NCI-H1048 (cell line): ENCODE measurements at regions not wholly inside any gene's neighbourhood (a gene's known extent, or its start where the extent isn't known, plus 50 kb on each side); places are given as distances from the start of the nearest gene placed in this dataset.

Experiments
- DNase-seq: peaks from one replicate; lab custom pipeline; 2025; lab: John Stamatoyannopoulos, UW

- DNase-seq: peak; percentile 88
Observed at GRCh38 chr2:207289295-207290018, 123.7 kb upstream of the KLF7 start.

- no peak for DNase-seq
Observed at GRCh38 chr2:207290833-207291624, 125.3 kb upstream of the KLF7 start.

- no peak for DNase-seq
Observed at GRCh38 chr2:207291625-207292252, 126.0 kb upstream of the KLF7 start.

- DNase-seq: no peak
Observed at GRCh38 chr2:207296265-207296948, 130.7 kb upstream of the KLF7 start.

GRCh38 chr2:207300817-207301216 lies 135.1 kb upstream of the KLF7 start:
- DNase-seq: no peak

GRCh38 chr2:207304761-207305160 lies 139.0 kb upstream of the KLF7 start:
- no peak for DNase-seq

- DNase-seq: no peak
Observed at GRCh38 chr2:207308519-207309224, 142.9 kb upstream of the KLF7 start.

- DNase-seq: no peak
Observed at GRCh38 chr2:207311316-207312005, 145.7 kb upstream of the KLF7 start.

GRCh38 chr2:207312006-207312356 lies 146.2 kb upstream of the KLF7 start:
- no peak for DNase-seq

GRCh38 chr2:207313947-207314346 lies 148.2 kb upstream of the KLF7 start:
- no peak for DNase-seq

- DNase-seq: no peak
Observed at GRCh38 chr2:207315131-207315530, 149.4 kb upstream of the KLF7 start.

- no peak for DNase-seq
Observed at GRCh38 chr2:207316484-207316883, 150.7 kb upstream of the KLF7 start.

- no peak for DNase-seq
Observed at GRCh38 chr2:207316906-207317305, 151.2 kb upstream of the KLF7 start.

GRCh38 chr2:207317378-207317984 lies 151.7 kb upstream of the KLF7 start:
- no peak for DNase-seq

GRCh38 chr2:207318181-207318628 lies 152.5 kb upstream of the KLF7 start:
- no peak for DNase-seq

GRCh38 chr2:207319316-207319715 lies 153.6 kb upstream of the KLF7 start:
- no peak for DNase-seq

GRCh38 chr2:207320381-207321159 lies 154.8 kb upstream of the KLF7 start:
- DNase-seq: no peak

- DNase-seq: no peak
Observed at GRCh38 chr2:207321514-207321913, 155.8 kb upstream of the KLF7 start.

GRCh38 chr2:207324001-207324400 lies 158.3 kb upstream of the KLF7 start:
- DNase-seq: no peak

- DNase-seq: no peak
Observed at GRCh38 chr2:207327513-207327912, 161.8 kb upstream of the KLF7 start.
